Colonic mucosa (tissue), 4 donors: ENCODE measurements at regions not wholly inside any gene's neighbourhood (a gene's known extent, or its start where the extent isn't known, plus 50 kb on each side); places are given as distances from the start of the nearest gene placed in this dataset.

Experiments
- DNase-seq: peaks from one replicate; pipeline ENCODE4 v3.0.0-alpha.2; 2020
- H3K27ac ChIP-seq: fragments of 200-600 bp; one replicate; pipeline ENCODE4 v1.8.0; 2021
- H3K27me3 ChIP-seq: fragments of 200-600 bp; one replicate; pipeline ENCODE4 v1.8.0; 2021
- H3K36me3 ChIP-seq: fragments of 200-600 bp; one replicate; pipeline ENCODE4 v1.8.0; 2021
- H3K4me1 ChIP-seq: fragments of 200-600 bp; one replicate; pipeline ENCODE4 v1.8.0; 2021; ENCODE audit warnings: mild to moderate bottlenecking
- H3K4me3 ChIP-seq: fragments of 200-600 bp; one replicate; pipeline ENCODE4 v1.8.0; 2021
- H3K9ac ChIP-seq, 2 donors: one replicate each; pipeline ENCODE4 v1.7.0; 2013; ENCODE audit warnings: control low read depth in 2 of 2, low read depth in 2 of 2, low read length in 2 of 2
- H3K9me3 ChIP-seq: fragments of 200-600 bp; one replicate; pipeline ENCODE4 v1.8.0; 2021
- CTCF ChIP-seq: fragments of 200-600 bp; IDR thresholded peaks from one replicate; pipeline ENCODE4 v1.8.0; 2022; ENCODE audit warnings: antibody characterized with exemption, mild to moderate bottlenecking
- intact Hi-C: fragments of 100-400 bp; cut with DNase I; formaldehyde crosslinking; loops from one replicate; pipeline ENCODE4 v1.14.1; 2022
- donor health status: healthy.
- donor health status: DM: no; HTN: no; CAD: no.
- donor health status: DM: no; HTN: no; CAD: no.

GRCh38 chr2:152874955-152875354 lies 156.5 kb downstream of the ARL6IP6 start:
- Histone ChIP-seq H3K9ac (no peak overlapping the region), H3K36me3 (no peaks in the 10 kb centered on the region), H3K27ac (no peak overlapping the region), H3K4me1 (no peaks in the 10 kb centered on the region), H3K9me3 (no peaks in the 10 kb centered on the region), H3K27me3 (no peaks in the 10 kb centered on the region), H3K4me3 (no peak overlapping the region)
- no peak for DNase-seq
- intact Hi-C loops = no loop called here
- no peak for TF ChIP-seq CTCF

GRCh38 chr2:152870239-152870638 lies 151.8 kb downstream of the ARL6IP6 start:
- Histone ChIP-seq H3K36me3 (no peaks in the 10 kb centered on the region), H3K9ac (no peak overlapping the region), H3K9me3 (no peaks in the 10 kb centered on the region), H3K4me3 (no peak overlapping the region), H3K27me3 (no peaks in the 10 kb centered on the region), H3K4me1 (no peaks in the 10 kb centered on the region), H3K27ac (no peak overlapping the region)
- no peak for TF ChIP-seq CTCF
- intact Hi-C loops = no loop called here
- no peak for DNase-seq

GRCh38 chr2:152867397-152867796 lies 149.0 kb downstream of the ARL6IP6 start:
- TF ChIP-seq CTCF = no peak
- no peak overlapping the region for H3K27ac ChIP-seq
- H3K27me3 ChIP-seq = no peaks in the 10 kb centered on the region
- intact Hi-C loops = loop anchor here (10.0 kb wide), 1 partner anchor 647 kb away; no protein-coding TSS in a partner anchor
- DNase-seq = no peak
- no peak overlapping the region for H3K9ac ChIP-seq
- H3K36me3 ChIP-seq = no peaks in the 10 kb centered on the region
- no peaks in the 10 kb centered on the region for H3K4me1 ChIP-seq
- no peak overlapping the region for H3K4me3 ChIP-seq
- H3K9me3 ChIP-seq = no peaks in the 10 kb centered on the region

- no peak overlapping the region for H3K9ac ChIP-seq
- intact Hi-C loops = loop anchor here (10.0 kb wide), 1 partner anchor 650 kb away; no protein-coding TSS in a partner anchor
Observed at GRCh38 chr2:152864601-152865149, 146.3 kb downstream of the ARL6IP6 start.

GRCh38 chr2:152863826-152864225 lies 145.4 kb downstream of the ARL6IP6 start:
- DNase-seq = no peak
- no peaks in the 10 kb centered on the region for H3K4me1 ChIP-seq
- no peak overlapping the region for H3K4me3 ChIP-seq
- no peak for TF ChIP-seq CTCF
- H3K36me3 ChIP-seq = no peaks in the 10 kb centered on the region
- H3K9me3 ChIP-seq = no peaks in the 10 kb centered on the region
- intact Hi-C loops = loop anchor here (10.0 kb wide), 1 partner anchor 651 kb away; no protein-coding TSS in a partner anchor
- H3K27me3 ChIP-seq = no peaks in the 10 kb centered on the region
- H3K9ac ChIP-seq = no peak overlapping the region
- no peak overlapping the region for H3K27ac ChIP-seq

More at GRCh38 chr2:152864601-152865149, 146.3 kb downstream of the ARL6IP6 start:
- no peak overlapping the region for H3K4me3 ChIP-seq
- no peak for TF ChIP-seq CTCF
- H3K27me3 ChIP-seq = no peaks in the 10 kb centered on the region
- H3K9me3 ChIP-seq = no peaks in the 10 kb centered on the region
- no peaks in the 10 kb centered on the region for H3K4me1 ChIP-seq
- H3K27ac ChIP-seq = no peak overlapping the region
- no peaks in the 10 kb centered on the region for H3K36me3 ChIP-seq
- no peak for DNase-seq
